H9 (cell line): ENCODE measurements at regions not wholly inside any gene's neighbourhood (a gene's known extent, or its start where the extent isn't known, plus 50 kb on each side); places are given as distances from the start of the nearest gene placed in this dataset.

ENCODE experiments used
- DNase-seq: peaks from one replicate; pipeline ENCODE4 v3.0.0-alpha.2; 2017
- H2AFZ ChIP-seq: one replicate; pipeline ENCODE4 v1.6.1; 2013; ENCODE audit warnings: mild to moderate bottlenecking, low read length, control low read depth, moderate library complexity
- H2AK5ac ChIP-seq: 2 replicates; pipeline ENCODE4 v1.6.1; 2013; ENCODE audit warnings: low read length, control low read depth, mixed read lengths; ENCODE audit not compliant: insufficient read length
- H2BK120ac ChIP-seq: one replicate; pipeline ENCODE4 v1.6.1; 2013; ENCODE audit warnings: low read depth, mild to moderate bottlenecking, low read length, control low read depth, inconsistent platforms; ENCODE audit not compliant: poor library complexity, severe bottlenecking
- H2BK12ac ChIP-seq: 2 replicates; pipeline ENCODE4 v1.6.1; 2013; ENCODE audit warnings: low read length, control low read depth, mixed read lengths, low read depth; ENCODE audit not compliant: insufficient read length
- H2BK15ac ChIP-seq: 2 replicates; pipeline ENCODE4 v1.6.1; 2013; ENCODE audit warnings: low read depth, low read length, control low read depth
- H2BK20ac ChIP-seq: one replicate; pipeline ENCODE4 v1.6.1; 2013; ENCODE audit warnings: low read depth, mild to moderate bottlenecking, low read length, control low read depth, inconsistent platforms; ENCODE audit not compliant: poor library complexity, severe bottlenecking
- H2BK5ac ChIP-seq: 2 replicates; pipeline ENCODE4 v1.6.1; 2013; ENCODE audit warnings: low read length, control low read depth, mixed read lengths; ENCODE audit not compliant: insufficient read length
- H3K14ac ChIP-seq: 2 replicates; pipeline ENCODE4 v1.6.1; 2013; ENCODE audit warnings: low read length, control low read depth; ENCODE audit not compliant: insufficient read depth
- H3K18ac ChIP-seq: 2 replicates; pipeline ENCODE4 v1.6.1; 2013; ENCODE audit warnings: low read depth, mild to moderate bottlenecking, mixed read lengths, low read length, control low read depth; ENCODE audit not compliant: insufficient read length
- H3K23ac ChIP-seq: 2 replicates; pipeline ENCODE4 v1.6.1; 2013; ENCODE audit warnings: low read length, control low read depth, mixed read lengths, low read depth; ENCODE audit not compliant: insufficient read length
- H3K23me2 ChIP-seq: 2 replicates; pipeline ENCODE4 v1.6.1; 2013; ENCODE audit warnings: low read depth, mild to moderate bottlenecking, mixed read lengths, low read length, control low read depth; ENCODE audit not compliant: insufficient read length, poor library complexity, severe bottlenecking
- H3K27ac ChIP-seq: 2 replicates; pipeline ENCODE4 v1.5.1; 2013; ENCODE audit warnings: low read length, control low read depth, mixed read lengths, low read depth; ENCODE audit not compliant: insufficient read length
- H3K27me3 ChIP-seq: 2 replicates; pipeline ENCODE4 v1.6.1; 2013; ENCODE audit warnings: low read length, control low read depth, inconsistent platforms; ENCODE audit not compliant: insufficient read depth
- H3K4ac ChIP-seq: 2 replicates; pipeline ENCODE4 v1.6.1; 2013; ENCODE audit warnings: low read depth, mild to moderate bottlenecking, control low read depth, inconsistent platforms, low read length, moderate library complexity
- H3K4me1 ChIP-seq: 2 replicates; pipeline ENCODE4 v1.6.1; 2013; ENCODE audit warnings: low read length, control low read depth, inconsistent platforms; ENCODE audit not compliant: insufficient read depth
- H3K4me2 ChIP-seq: 2 replicates; pipeline ENCODE4 v1.6.1; 2013; ENCODE audit warnings: low read length, control low read depth, mixed read lengths; ENCODE audit not compliant: insufficient read length, insufficient read depth
- H3K56ac ChIP-seq: 2 replicates; pipeline ENCODE4 v1.6.1; 2013; ENCODE audit warnings: low read depth, mild to moderate bottlenecking, mixed read lengths, low read length, control low read depth; ENCODE audit not compliant: insufficient read length
- H3K79me1 ChIP-seq: 2 replicates; pipeline ENCODE4 v1.6.1; 2013; ENCODE audit warnings: low read depth, mild to moderate bottlenecking, moderate library complexity, low read length, control low read depth, inconsistent platforms; ENCODE audit not compliant: insufficient read depth, poor library complexity, severe bottlenecking
- H3K79me2 ChIP-seq: 2 replicates; pipeline ENCODE4 v1.6.1; 2013; ENCODE audit warnings: low read length, control low read depth, inconsistent platforms; ENCODE audit not compliant: insufficient read depth
- H3K9ac ChIP-seq: 2 replicates; pipeline ENCODE4 v1.6.1; 2013; ENCODE audit warnings: low read length, control low read depth, mixed read lengths; ENCODE audit not compliant: insufficient read length; ENCODE audit errors: extremely low read depth
- H3K9me3 ChIP-seq: one replicate; pipeline ENCODE4 v1.6.1; 2013; ENCODE audit warnings: low read depth, low read length, inconsistent platforms; ENCODE audit not compliant: control insufficient read depth
- H3T11ph ChIP-seq: one replicate; pipeline ENCODE4 v1.6.1; 2013; ENCODE audit warnings: mild to moderate bottlenecking, low read length, control low read depth, inconsistent platforms
- H4K20me1 ChIP-seq: one replicate; pipeline ENCODE4 v1.6.1; 2013; ENCODE audit not compliant: control insufficient read depth, insufficient read length, insufficient read depth
- H4K5ac ChIP-seq: 2 replicates; pipeline ENCODE4 v1.6.1; 2013; ENCODE audit warnings: low read depth, mild to moderate bottlenecking, mixed read lengths, low read length, control low read depth; ENCODE audit not compliant: insufficient read length
- H4K8ac ChIP-seq: replicated peaks from 2 replicates; pipeline ENCODE4 v1.6.1; 2013; ENCODE audit warnings: low read length, control low read depth, mixed read lengths, low read depth; ENCODE audit not compliant: insufficient read length
- H4K91ac ChIP-seq: 2 replicates; pipeline ENCODE4 v1.6.1; 2013; ENCODE audit warnings: low read depth, mild to moderate bottlenecking, moderate library complexity, mixed read lengths, low read length, control low read depth; ENCODE audit not compliant: insufficient read length
- H3K27ac Mint-ChIP-seq, 3 experiments: 2 replicates in 2 of 3; 3 replicates in 1 of 3; pipeline ENCODE4 v1.8.0; 2020 to 2021; ENCODE audit warnings: mixed read lengths in 3 of 3, mild to moderate bottlenecking in 1 of 3, moderate library complexity in 1 of 3
- H3K27me3 Mint-ChIP-seq: 2 replicates; pipeline ENCODE4 v1.8.0; 2021; ENCODE audit warnings: low read depth, mild to moderate bottlenecking, moderate library complexity, mixed read lengths
- H3K36me3 Mint-ChIP-seq, 3 experiments: 2 replicates in 2 of 3; 3 replicates in 1 of 3; pipeline ENCODE4 v1.8.0; 2020 to 2021; ENCODE audit warnings: low read depth in 3 of 3, mixed read lengths in 3 of 3; ENCODE audit not compliant: insufficient read depth in 1 of 3
- H3K4me1 Mint-ChIP-seq, 2 experiments: 2 replicates each; pipeline ENCODE4 v1.8.0; 2020; ENCODE audit warnings: mixed read lengths in 2 of 2
- H3K4me3 Mint-ChIP-seq, 2 experiments: 2 replicates in 1 of 2; 3 replicates in 1 of 2; pipeline ENCODE4 v1.8.0; 2020 to 2021; ENCODE audit warnings: mild to moderate bottlenecking in 2 of 2, mixed read lengths in 2 of 2, moderate library complexity in 1 of 2
- H3K9me3 Mint-ChIP-seq, 2 experiments: 2 replicates in 1 of 2; 3 replicates in 1 of 2; pipeline ENCODE4 v1.8.0; 2020; ENCODE audit warnings: mild to moderate bottlenecking in 2 of 2, mixed read lengths in 2 of 2, moderate library complexity in 1 of 2
- WGBS: extraction: QIAGEN DNeasy Blood & Tissue Kit; methylation state at CpG from one replicate; pipeline ENCODE4 v1.1.7; 2013; ENCODE audit warnings: missing lambda C conversion rate, low lambda C conversion rate, mixed read lengths; ENCODE audit not compliant: insufficient read length; ENCODE audit errors: extremely low coverage; 5-methylcytosine and 5-hydroxymethylcytosine counted together
- TF ChIP-seq, protein P1 (sequence below): fragments of 200-600 bp; sonication (generic); conservative IDR thresholded peaks from 3 replicates; pipeline ENCODE4 v1.8.0; 2021; ENCODE audit warnings: antibody characterized with exemption, mild to moderate bottlenecking

DNA sequence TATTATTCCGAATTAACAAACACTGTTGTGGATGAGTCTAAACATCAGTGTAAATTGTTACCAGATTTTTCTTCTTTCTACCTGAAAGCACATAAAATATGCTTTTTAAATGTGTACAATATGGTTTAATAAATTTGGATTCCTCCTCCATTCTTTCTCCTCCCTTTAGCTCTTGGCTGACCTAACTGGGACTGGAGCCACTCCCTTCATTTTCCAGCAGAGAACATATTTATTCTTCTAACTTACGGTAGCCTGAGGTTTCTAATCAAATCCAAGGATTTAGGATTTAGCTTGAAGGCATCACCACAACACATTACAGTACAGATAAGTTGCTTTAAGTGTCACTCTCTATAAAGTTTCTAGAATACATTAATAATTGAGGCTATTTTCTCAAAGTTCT is 88.2 kb upstream of the SEMA3C start:
- H3K14ac ChIP-seq = no peak overlapping the region
- TF ChIP-seq, protein P1, sequence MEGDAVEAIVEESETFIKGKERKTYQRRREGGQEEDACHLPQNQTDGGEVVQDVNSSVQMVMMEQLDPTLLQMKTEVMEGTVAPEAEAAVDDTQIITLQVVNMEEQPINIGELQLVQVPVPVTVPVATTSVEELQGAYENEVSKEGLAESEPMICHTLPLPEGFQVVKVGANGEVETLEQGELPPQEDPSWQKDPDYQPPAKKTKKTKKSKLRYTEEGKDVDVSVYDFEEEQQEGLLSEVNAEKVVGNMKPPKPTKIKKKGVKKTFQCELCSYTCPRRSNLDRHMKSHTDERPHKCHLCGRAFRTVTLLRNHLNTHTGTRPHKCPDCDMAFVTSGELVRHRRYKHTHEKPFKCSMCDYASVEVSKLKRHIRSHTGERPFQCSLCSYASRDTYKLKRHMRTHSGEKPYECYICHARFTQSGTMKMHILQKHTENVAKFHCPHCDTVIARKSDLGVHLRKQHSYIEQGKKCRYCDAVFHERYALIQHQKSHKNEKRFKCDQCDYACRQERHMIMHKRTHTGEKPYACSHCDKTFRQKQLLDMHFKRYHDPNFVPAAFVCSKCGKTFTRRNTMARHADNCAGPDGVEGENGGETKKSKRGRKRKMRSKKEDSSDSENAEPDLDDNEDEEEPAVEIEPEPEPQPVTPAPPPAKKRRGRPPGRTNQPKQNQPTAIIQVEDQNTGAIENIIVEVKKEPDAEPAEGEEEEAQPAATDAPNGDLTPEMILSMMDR = no peak
- H3T11ph ChIP-seq = no peak overlapping the region
- no peak overlapping the region for H2BK5ac ChIP-seq
- no peak overlapping the region for H3K4me3 Mint-ChIP-seq
- H2BK120ac ChIP-seq = no peak overlapping the region
- no peak overlapping the region for H3K23ac ChIP-seq
- H2AFZ ChIP-seq = no peak overlapping the region
- peaks cover 0 to 8% (median 0%) of the 10 kb centered on the region in 3 experiments; a peak in 5 of 7 replicates for H3K36me3 Mint-ChIP-seq
- no peak overlapping the region for H3K27ac Mint-ChIP-seq
- no peaks in the 10 kb centered on the region for H3K27me3 ChIP-seq
- no peak overlapping the region for H3K4me2 ChIP-seq
- no peak overlapping the region for H3K27ac ChIP-seq
- H4K91ac ChIP-seq = no peak overlapping the region
- H3K4me1 ChIP-seq = no peaks in the 10 kb centered on the region
- no peak overlapping the region for H3K9ac ChIP-seq
- no peak overlapping the region for H4K8ac ChIP-seq
- peaks cover 2 to 3% of the 10 kb centered on the region in 2 experiments; a peak in 3 of 5 replicates for H3K9me3 Mint-ChIP-seq
- no peak overlapping the region for H3K56ac ChIP-seq
- no peaks in the 10 kb centered on the region for H3K4me1 Mint-ChIP-seq
- H3K4ac ChIP-seq = no peak overlapping the region
- no peak overlapping the region for H2BK12ac ChIP-seq
- no peak overlapping the region for H2AK5ac ChIP-seq
- no peak for DNase-seq
- no peak overlapping the region for H3K18ac ChIP-seq
- no peaks in the 10 kb centered on the region for H3K79me1 ChIP-seq
- no peaks in the 10 kb centered on the region for H4K20me1 ChIP-seq
- H4K5ac ChIP-seq = no peak overlapping the region
- no peak overlapping the region for H2BK15ac ChIP-seq
- H2BK20ac ChIP-seq = no peak overlapping the region
- no peaks in the 10 kb centered on the region for H3K9me3 ChIP-seq
- WGBS = no CpG with 5 or more reads among the region's 2 CpGs
- H3K79me2 ChIP-seq = no peaks in the 10 kb centered on the region
- H3K23me2 ChIP-seq = no peaks in the 10 kb centered on the region
- no peaks in the 10 kb centered on the region for H3K27me3 Mint-ChIP-seq
